ENCODE measurements at regions not wholly inside any gene's neighbourhood (a gene's known extent, or its start where the extent isn't known, plus 50 kb on each side); places are given as distances from the start of the nearest gene placed in this dataset.

GRCh38 chr14:38901791-38902190 is 201.2 kb downstream of the SEC23A start (continued):
- TF ChIP-seq RAD21 (IDR thresholded peaks at IDR 0.05 in 1 of 2, conservative IDR thresholded peaks at IDR 0.05 in 1 of 2; ENCODE audit: low read depth in 2 of 2, low read length in 2 of 2) (no peak), KDM1A (IDR thresholded peaks at IDR 0.05; ENCODE audit: borderline replicate concordance, low read length) (no peak)

Measured in H1 (cell line).